DND-41 (cell line): ENCODE measurements at regions not wholly inside any gene's neighbourhood (a gene's known extent, or its start where the extent isn't known, plus 50 kb on each side); places are given as distances from the start of the nearest gene placed in this dataset.

ENCODE experiments used
- ATAC-seq: fragments of 200-7000 bp; cut with Tn5 transposase; 3 replicates; pipeline ENCODE4 v1.9.1; 2021; ENCODE audit warnings: low read depth; ENCODE audit not compliant: insufficient read depth
- DNase-seq: peaks from one replicate; pipeline ENCODE4 v3.0.0-alpha.2; 2020
- H2AFZ ChIP-seq: 2 replicates; pipeline ENCODE4 v1.6.0; 2012; ENCODE audit warnings: low read depth, low read length
- H3K27ac ChIP-seq: 2 replicates; pipeline ENCODE4 v1.5.1; 2012; ENCODE audit warnings: low read length, inconsistent platforms
- H3K27me3 ChIP-seq: fragments of 200-600 bp; sonication (generic); 2 replicates; pipeline ENCODE4 v1.6.0; 2012; ENCODE audit warnings: low read length, mild to moderate bottlenecking, inconsistent platforms; ENCODE audit not compliant: insufficient read depth, poor library complexity
- H3K36me3 ChIP-seq: 2 replicates; pipeline ENCODE4 v1.5.1; 2012; ENCODE audit warnings: low read length, inconsistent platforms; ENCODE audit not compliant: insufficient read depth
- H3K4me1 ChIP-seq: 2 replicates; pipeline ENCODE4 v1.5.1; 2012; ENCODE audit warnings: mild to moderate bottlenecking, low read length; ENCODE audit not compliant: insufficient read depth
- H3K4me2 ChIP-seq: 2 replicates; pipeline ENCODE4 v1.6.0; 2012; ENCODE audit warnings: mild to moderate bottlenecking, moderate library complexity, low read length, inconsistent platforms; ENCODE audit not compliant: insufficient read depth
- H3K4me3 ChIP-seq, 2 experiments: fragments of 200-600 bp in 1 of 2; shearing (Covaris generic) in 1 of 2; 2 replicates each; pipeline ENCODE4 v1.5.1; 2012 to 2016; ENCODE audit warnings: inconsistent platforms in 2 of 2, low read length in 2 of 2, mild to moderate bottlenecking in 2 of 2, low read depth in 1 of 2, moderate library complexity in 1 of 2
- H3K79me2 ChIP-seq: 2 replicates; pipeline ENCODE4 v1.6.0; 2012; ENCODE audit warnings: low read length, inconsistent platforms; ENCODE audit not compliant: insufficient read depth
- H3K9ac ChIP-seq: 2 replicates; pipeline ENCODE4 v1.6.0; 2012; ENCODE audit warnings: low read depth, mild to moderate bottlenecking, inconsistent platforms, low read length, moderate library complexity
- H3K9me3 ChIP-seq: 2 replicates; pipeline ENCODE4 v1.5.1; 2012; ENCODE audit warnings: low read length, moderate library complexity, mild to moderate bottlenecking, inconsistent platforms; ENCODE audit not compliant: insufficient read depth, severe bottlenecking
- H4K20me1 ChIP-seq: 2 replicates; pipeline ENCODE4 v1.6.0; 2012; ENCODE audit warnings: low read length; ENCODE audit not compliant: insufficient read depth
- EZH2 ChIP-seq: IDR thresholded peaks from 3 replicates; pipeline ENCODE4 v1.6.1; 2012; ENCODE audit warnings: borderline replicate concordance, low read depth, mild to moderate bottlenecking, moderate library complexity, low read length, inconsistent platforms; ENCODE audit not compliant: severe bottlenecking
- TF ChIP-seq, protein P1 (sequence below): IDR thresholded peaks from 2 replicates; pipeline ENCODE4 v1.5.1; 2012; ENCODE audit warnings: borderline replicate concordance, low read length, moderate library complexity, mild to moderate bottlenecking; ENCODE audit not compliant: poor library complexity, severe bottlenecking; ENCODE audit errors: extremely low read depth

GRCh38 chr18:44370861-44371260, 309.8 kb upstream of the SETBP1 start:
- ATAC-seq (no peak), DNase-seq (no peak)
- TF ChIP-seq, protein P1, sequence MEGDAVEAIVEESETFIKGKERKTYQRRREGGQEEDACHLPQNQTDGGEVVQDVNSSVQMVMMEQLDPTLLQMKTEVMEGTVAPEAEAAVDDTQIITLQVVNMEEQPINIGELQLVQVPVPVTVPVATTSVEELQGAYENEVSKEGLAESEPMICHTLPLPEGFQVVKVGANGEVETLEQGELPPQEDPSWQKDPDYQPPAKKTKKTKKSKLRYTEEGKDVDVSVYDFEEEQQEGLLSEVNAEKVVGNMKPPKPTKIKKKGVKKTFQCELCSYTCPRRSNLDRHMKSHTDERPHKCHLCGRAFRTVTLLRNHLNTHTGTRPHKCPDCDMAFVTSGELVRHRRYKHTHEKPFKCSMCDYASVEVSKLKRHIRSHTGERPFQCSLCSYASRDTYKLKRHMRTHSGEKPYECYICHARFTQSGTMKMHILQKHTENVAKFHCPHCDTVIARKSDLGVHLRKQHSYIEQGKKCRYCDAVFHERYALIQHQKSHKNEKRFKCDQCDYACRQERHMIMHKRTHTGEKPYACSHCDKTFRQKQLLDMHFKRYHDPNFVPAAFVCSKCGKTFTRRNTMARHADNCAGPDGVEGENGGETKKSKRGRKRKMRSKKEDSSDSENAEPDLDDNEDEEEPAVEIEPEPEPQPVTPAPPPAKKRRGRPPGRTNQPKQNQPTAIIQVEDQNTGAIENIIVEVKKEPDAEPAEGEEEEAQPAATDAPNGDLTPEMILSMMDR = no peak
- TF ChIP-seq EZH2 = no peak
- H3K27ac ChIP-seq = no peak overlapping the region
- no peak overlapping the region for H3K9ac ChIP-seq
- no peaks in the 10 kb centered on the region for H3K36me3 ChIP-seq
- no peaks in the 10 kb centered on the region for H3K27me3 ChIP-seq
- no peak overlapping the region for H3K4me2 ChIP-seq
- no peak overlapping the region for H2AFZ ChIP-seq
- H3K4me3 ChIP-seq = no peak overlapping the region
- H3K79me2 ChIP-seq = no peaks in the 10 kb centered on the region
- H3K4me1 ChIP-seq = no peaks in the 10 kb centered on the region
- peaks cover 16% of the 10 kb centered on the region for H3K9me3 ChIP-seq
- no peaks in the 10 kb centered on the region for H4K20me1 ChIP-seq

- H3K4me1 ChIP-seq = no peaks in the 10 kb centered on the region
- H4K20me1 ChIP-seq = no peaks in the 10 kb centered on the region
- H3K9ac ChIP-seq = no peak overlapping the region
- TF ChIP-seq EZH2 = no peak
- TF ChIP-seq, protein P1 = no peak
- H3K27me3 ChIP-seq = no peaks in the 10 kb centered on the region
- no peaks in the 10 kb centered on the region for H3K36me3 ChIP-seq
- H3K4me2 ChIP-seq = no peak overlapping the region
- no peak for DNase-seq
- no peaks in the 10 kb centered on the region for H3K79me2 ChIP-seq
- peaks cover 16% of the 10 kb centered on the region for H3K9me3 ChIP-seq
- no peak for ATAC-seq
- H2AFZ ChIP-seq = no peak overlapping the region
- no peak overlapping the region for H3K27ac ChIP-seq
- H3K4me3 ChIP-seq = no peak overlapping the region
These were observed 305.7 kb upstream of the SETBP1 start for GRCh38 chr18:44374966-44375365.

GRCh38 chr18:44386401-44386800, 294.3 kb upstream of the SETBP1 start:
- Histone ChIP-seq H3K79me2 (no peaks in the 10 kb centered on the region), H2AFZ (no peak overlapping the region), H3K9ac (no peak overlapping the region), H3K27me3 (no peaks in the 10 kb centered on the region), H3K9me3 (no peaks in the 10 kb centered on the region), H3K4me2 (no peak overlapping the region), H4K20me1 (no peaks in the 10 kb centered on the region), H3K4me1 (no peaks in the 10 kb centered on the region), H3K4me3 (no peak overlapping the region), H3K36me3 (no peaks in the 10 kb centered on the region), H3K27ac (no peak overlapping the region)
- TF ChIP-seq, protein P1 = no peak
- no peak for TF ChIP-seq EZH2
- DNase-seq (no peak), ATAC-seq (no peak)

GRCh38 chr18:44388329-44388728, 292.4 kb upstream of the SETBP1 start:
- Histone ChIP-seq H3K27ac (no peak overlapping the region), H4K20me1 (no peaks in the 10 kb centered on the region), H3K4me3 (no peak overlapping the region), H3K9ac (no peak overlapping the region), H3K9me3 (no peaks in the 10 kb centered on the region), H3K4me2 (no peak overlapping the region), H3K79me2 (no peaks in the 10 kb centered on the region), H3K4me1 (no peaks in the 10 kb centered on the region), H3K27me3 (no peaks in the 10 kb centered on the region), H2AFZ (no peak overlapping the region), H3K36me3 (no peaks in the 10 kb centered on the region)
- ATAC-seq (no peak), DNase-seq (no peak)
- no peak for TF ChIP-seq EZH2
- TF ChIP-seq, protein P1 = no peak
